Lower leg skin (tissue), 3 donors: ENCODE measurements at regions not wholly inside any gene's neighbourhood (a gene's known extent, or its start where the extent isn't known, plus 50 kb on each side); places are given as distances from the start of the nearest gene placed in this dataset.

ENCODE experiments used
- CTCF ChIP-seq, 3 donors: fragments of 450-650 bp; IDR thresholded peaks; one replicate each; pipeline ENCODE4 v1.5.1; 2016; ENCODE audit warnings: antibody characterized with exemption in 3 of 3, mild to moderate bottlenecking in 3 of 3, moderate library complexity in 2 of 3
- POLR2A ChIP-seq, 2 donors: fragments of 450-650 bp; IDR thresholded peaks; one replicate each; pipeline ENCODE4 v1.6.1; 2016 to 2017; ENCODE audit warnings: antibody characterized with exemption in 2 of 2, mild to moderate bottlenecking in 1 of 2, moderate library complexity in 1 of 2

GRCh38 chr1:229851511-229851910, 215.5 kb upstream of the GALNT2 start:
- TF ChIP-seq CTCF (IDR thresholded peaks at IDR 0.05) = no peak
- no peak for TF ChIP-seq POLR2A (IDR thresholded peaks at IDR 0.05)
